ENCODE measurements at regions not wholly inside any gene's neighbourhood (a gene's known extent, or its start where the extent isn't known, plus 50 kb on each side); places are given as distances from the start of the nearest gene placed in this dataset.
"Not testable (repeated sequence)": the region's sequence is repeated elsewhere in the genome, so short reads cannot be mapped to it uniquely, and the experiment has no call there.

DNA sequence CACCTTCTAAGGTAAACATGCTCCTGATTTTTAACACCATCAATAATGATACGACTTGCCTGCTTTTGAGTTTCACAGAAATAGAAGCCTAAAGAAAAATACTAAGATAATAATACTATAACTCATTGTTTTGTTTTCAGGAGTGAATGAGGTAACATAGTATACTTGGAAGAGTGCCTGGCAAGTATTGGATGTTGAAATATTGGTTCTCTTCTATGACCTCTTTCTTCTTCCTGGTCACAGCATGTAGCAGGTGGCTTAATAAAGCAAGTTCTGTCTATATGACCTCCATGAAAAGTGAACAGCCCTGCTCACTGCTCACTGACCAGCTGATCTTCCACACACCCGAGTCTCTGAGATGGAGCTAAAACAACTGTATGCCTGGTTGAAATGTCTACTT is 312.3 kb upstream of the ONECUT1 start:
- no peak for DNase-seq (ENCODE audit: low spot score)
- in situ Hi-C loops (cut with HindIII; ENCODE audit: low sequenced_read_pairs): no loop called here

DNA sequence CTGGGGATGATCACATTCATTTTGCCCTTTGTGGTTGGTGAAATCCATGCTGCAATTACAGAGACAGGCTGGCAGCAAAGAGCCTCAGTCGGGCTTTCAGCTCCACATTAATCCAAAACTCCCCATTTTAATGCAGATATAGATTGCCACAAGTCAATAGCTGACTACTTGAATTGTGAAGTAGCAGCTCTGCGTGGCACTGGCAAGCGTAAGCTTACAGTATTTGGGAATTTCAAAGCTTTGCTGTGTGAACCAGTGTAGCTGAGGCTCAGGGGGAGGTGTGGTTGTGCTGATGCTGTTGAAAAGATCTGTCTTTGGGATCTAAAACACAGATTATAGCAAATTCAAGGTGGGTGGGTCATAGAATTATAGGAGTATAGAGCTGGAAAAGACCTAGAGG is 290.3 kb upstream of the ONECUT1 start:
- in situ Hi-C loops (cut with HindIII; ENCODE audit: low sequenced_read_pairs): no loop called here
- no peak for DNase-seq (ENCODE audit: low spot score)

DNA sequence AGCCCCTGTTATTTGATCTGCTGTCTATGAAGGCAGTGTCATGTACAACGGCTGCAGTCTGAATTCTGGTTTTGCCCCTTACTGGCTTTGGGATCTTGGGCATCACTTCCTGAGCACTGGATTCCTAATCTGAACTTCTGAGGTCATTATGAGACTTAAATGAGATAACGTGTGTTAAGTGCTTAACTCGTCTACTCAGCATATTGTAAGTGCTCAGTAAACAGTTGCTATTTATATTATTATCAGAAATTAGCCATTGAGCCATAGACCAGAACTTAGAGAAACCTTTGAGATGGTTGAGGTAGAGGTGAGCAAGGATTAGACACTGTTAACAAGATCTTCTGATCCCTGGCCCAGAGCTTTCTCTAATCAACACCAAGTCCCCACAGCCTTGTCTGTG is 284.1 kb upstream of the ONECUT1 start:
- no peak for DNase-seq (ENCODE audit: low spot score)
- in situ Hi-C loops (cut with HindIII; ENCODE audit: low sequenced_read_pairs): no loop called here

GRCh38 chr15:53072077-53072476 is 281.9 kb upstream of the ONECUT1 start:
- in situ Hi-C loops (cut with HindIII; ENCODE audit: low sequenced_read_pairs): no loop called here
- DNase-seq (ENCODE audit: low spot score): peak; percentile 1

GRCh38 chr15:53068636-53069035 is 278.5 kb upstream of the ONECUT1 start:
- DNase-seq (ENCODE audit: low spot score): no peak
- in situ Hi-C loops (cut with HindIII; ENCODE audit: low sequenced_read_pairs): no loop called here

DNA sequence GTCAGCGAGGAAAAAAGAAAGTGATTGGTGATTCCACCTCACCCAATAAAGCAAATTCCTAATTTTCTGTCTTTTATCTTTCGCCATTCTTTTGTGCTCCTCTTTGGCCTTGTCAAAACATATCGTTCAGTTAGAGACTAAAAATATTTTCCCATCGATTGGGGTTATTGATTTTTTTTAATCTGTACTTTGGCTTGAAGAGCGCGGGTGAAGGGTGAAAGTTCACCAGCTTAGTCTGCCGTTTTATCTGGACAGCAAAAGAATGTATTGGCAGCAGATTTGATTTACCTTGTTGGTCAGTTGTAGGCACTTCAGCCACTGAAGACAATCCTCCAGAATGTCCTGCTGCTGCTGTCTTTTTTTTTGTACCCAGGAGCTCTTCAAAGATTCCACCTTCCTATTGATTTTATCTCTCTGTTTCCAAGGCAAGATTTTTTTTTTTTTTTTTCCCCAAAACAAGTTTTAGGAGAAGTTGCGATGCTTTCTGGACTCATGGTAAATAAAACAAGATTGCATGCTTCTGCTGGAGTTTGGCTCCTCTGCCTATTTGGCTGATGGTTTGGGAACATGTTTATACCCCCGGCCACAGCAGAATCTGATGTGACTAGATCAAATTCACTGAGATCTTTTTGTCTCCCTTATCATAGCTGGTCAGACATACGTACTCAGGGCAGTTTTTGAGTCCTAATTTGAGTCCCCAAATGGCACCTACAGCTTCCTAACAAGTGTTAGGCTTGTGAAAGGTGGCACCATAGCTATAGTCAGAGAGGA is 269.3 kb upstream of the ONECUT1 start:
- in situ Hi-C loops (cut with HindIII; ENCODE audit: low sequenced_read_pairs): no loop called here
- no peak for DNase-seq (ENCODE audit: low spot score)

DNA sequence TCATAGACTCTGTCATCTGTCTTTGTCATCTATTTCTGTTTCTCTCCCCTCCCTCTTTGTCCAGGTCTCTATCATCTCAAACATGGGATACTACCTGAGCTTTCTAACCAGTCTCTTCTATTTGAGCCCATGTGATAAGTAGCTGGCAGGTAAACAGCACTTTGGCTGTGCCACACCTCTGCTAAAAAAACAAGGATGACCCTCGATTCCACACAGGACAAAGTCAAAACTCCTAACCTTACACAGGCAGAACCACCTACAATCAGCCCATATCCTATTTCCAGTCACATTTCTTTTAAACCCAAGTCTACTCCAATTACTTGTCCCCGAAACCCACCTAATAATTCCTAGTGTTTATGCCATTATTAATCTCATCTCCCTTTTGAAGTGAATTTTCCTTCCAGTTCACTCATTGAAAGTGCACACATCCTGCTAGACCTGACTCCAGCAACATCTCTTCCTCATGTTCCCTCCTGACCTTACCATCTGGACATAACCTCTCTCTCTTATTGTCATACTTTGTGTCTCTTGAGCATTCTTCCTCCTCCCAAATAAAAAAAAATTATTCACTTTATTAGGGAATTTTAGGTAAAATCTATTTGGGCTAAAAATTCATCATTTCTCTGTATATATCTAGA is 256.1 kb upstream of the ONECUT1 start:
- no peak for DNase-seq (ENCODE audit: low spot score)
- in situ Hi-C loops (cut with HindIII; ENCODE audit: low sequenced_read_pairs): no loop called here

GRCh38 chr15:53038655-53038941 is 248.5 kb upstream of the ONECUT1 start:
- DNase-seq (ENCODE audit: low spot score): no peak
- in situ Hi-C loops (cut with HindIII; ENCODE audit: low sequenced_read_pairs): no loop called here

DNA sequence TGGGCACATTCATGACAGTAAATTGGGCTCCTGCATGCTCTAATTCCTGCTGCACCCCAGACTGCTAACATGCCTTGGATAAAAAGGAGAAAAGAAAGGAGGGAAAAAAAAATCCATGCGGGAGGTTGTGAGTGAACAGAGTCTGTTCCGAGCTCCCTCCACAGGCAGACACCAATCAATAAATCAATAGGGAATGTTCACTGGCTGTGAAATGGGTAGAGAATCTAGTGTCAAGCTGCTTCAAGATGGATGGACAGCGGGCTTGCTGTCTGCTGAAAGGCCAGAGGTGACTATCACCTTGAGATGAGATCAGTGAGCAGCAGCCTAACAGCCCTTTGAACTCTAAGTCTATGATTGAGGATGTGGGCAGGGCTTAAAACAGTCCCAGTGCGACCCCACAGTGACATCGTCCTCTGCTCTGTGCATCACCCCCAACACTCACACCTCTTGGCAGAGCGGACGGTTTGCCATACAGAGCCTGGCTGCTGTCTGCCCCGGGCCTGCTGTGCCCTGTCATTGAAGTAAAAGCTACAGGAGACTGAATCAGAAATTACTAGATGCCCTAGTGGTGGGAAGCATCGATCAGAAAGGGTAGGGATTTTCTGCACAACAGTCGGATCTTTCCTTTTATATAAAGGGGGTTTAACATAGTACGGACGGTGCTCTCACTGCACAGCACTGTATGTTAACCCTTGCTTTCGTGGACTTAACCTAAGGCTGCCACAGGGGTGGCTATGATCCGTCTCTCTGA is 247.9 kb upstream of the ONECUT1 start:
- in situ Hi-C loops (cut with HindIII; ENCODE audit: low sequenced_read_pairs): no loop called here
- DNase-seq (ENCODE audit: low spot score): no peak

GRCh38 chr15:53036641-53037040 is 246.5 kb upstream of the ONECUT1 start:
- in situ Hi-C loops (cut with HindIII; ENCODE audit: low sequenced_read_pairs): no loop called here
- no peak for DNase-seq (ENCODE audit: low spot score)

GRCh38 chr15:53034767-53035245 is 244.7 kb upstream of the ONECUT1 start:
- in situ Hi-C loops (cut with HindIII; ENCODE audit: low sequenced_read_pairs): no loop called here
- DNase-seq (ENCODE audit: low spot score): no peak

DNA sequence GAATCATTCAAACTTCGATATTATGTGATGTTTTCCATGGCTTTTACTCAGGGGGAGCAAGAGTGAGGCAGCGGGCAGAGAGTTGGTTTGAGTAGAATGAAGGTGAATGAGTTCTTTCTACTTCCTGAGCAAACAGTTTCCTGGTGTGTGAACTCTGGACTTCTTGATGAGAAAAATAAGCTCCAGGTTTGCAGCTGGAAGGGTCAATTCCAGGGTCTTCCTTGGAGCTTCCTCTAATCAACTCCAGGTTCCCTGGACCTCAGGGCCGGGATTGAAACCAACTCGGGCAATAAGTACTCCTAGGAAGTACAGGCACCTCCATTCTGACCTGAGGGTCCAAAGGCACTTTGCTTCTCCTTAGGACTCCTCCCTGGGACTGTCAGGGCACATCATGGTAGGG is 243.6 kb upstream of the ONECUT1 start:
- no peak for DNase-seq (ENCODE audit: low spot score)
- in situ Hi-C loops (cut with HindIII; ENCODE audit: low sequenced_read_pairs): no loop called here

GRCh38 chr15:53031469-53031868 is 241.3 kb upstream of the ONECUT1 start:
- in situ Hi-C loops (cut with HindIII; ENCODE audit: low sequenced_read_pairs): no loop called here

DNA sequence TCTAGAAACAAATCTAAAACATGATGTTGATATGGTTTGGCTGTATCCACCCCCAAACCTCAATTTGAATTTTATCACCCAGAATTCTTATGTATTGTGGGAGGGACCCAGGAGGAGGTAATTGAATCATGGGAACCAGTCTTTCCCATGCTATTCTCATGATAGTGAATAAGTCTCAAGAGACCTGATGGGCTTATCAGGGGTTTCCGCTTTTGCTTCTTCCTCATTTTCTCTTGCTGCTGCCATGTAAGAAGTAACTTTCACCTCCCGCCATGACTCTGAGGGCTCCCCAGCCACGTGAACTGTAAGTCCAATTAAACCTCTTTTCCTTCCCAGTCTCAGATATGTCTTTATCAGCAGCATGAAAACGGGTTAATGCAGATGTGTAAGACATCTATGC is 232.7 kb upstream of the ONECUT1 start:
- in situ Hi-C loops (cut with HindIII; ENCODE audit: low sequenced_read_pairs): no loop called here
- DNase-seq (ENCODE audit: low spot score): no peak

More at GRCh38 chr15:53031469-53031868, 241.3 kb upstream of the ONECUT1 start:
- DNase-seq (ENCODE audit: low spot score): no peak

GRCh38 chr15:53013329-53013728 is 223.2 kb upstream of the ONECUT1 start:
- DNase-seq (ENCODE audit: low spot score): no peak
- in situ Hi-C loops (cut with HindIII; ENCODE audit: low sequenced_read_pairs): no loop called here

GRCh38 chr15:53011779-53012178 is 221.6 kb upstream of the ONECUT1 start:
- in situ Hi-C loops (cut with HindIII; ENCODE audit: low sequenced_read_pairs); DNase-seq (ENCODE audit: low spot score): not testable (repeated sequence)

DNA sequence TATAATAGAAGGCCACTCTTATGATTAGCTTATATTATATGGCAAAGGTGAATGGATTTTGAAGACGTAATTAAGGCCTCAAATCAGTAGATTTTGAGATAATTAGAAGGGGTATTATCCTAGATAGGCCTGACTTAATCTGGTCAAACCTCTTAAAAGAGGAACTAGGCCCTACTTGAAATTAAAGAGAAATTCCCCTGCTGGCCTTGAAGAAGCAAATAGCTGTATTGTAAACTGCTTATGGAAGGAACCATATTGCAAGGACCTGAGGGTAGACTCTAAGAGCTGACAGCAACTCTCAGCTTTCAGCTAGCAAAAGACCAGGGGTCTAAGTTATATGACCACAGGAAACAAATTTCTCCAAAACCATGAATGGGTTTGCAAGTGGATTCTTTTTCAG is 219.0 kb upstream of the ONECUT1 start:
- DNase-seq (ENCODE audit: low spot score): no peak
- in situ Hi-C loops (cut with HindIII; ENCODE audit: low sequenced_read_pairs): no loop called here

DNA sequence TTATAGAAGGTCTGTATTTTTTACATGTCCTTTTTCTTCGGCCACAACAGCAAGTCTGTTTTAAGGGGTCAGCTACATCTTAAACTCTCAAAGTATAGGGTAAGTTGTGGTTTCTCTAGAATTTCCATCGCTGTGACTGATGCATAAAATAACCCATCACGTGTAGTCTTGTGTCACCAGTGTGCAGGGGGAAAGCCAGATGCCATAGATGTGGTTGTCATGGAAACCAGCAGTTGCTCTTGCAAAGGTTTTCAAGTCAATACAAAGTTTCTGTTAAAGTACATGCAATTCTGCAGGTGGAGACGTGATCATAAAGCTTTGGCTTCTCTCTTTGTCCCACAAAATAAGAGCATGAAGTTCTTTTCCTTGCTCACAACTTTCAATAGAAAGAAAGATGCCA is 210.3 kb upstream of the ONECUT1 start:
- no peak for DNase-seq (ENCODE audit: low spot score)

GRCh38 chr15:52997123-52997522 is 207.0 kb upstream of the ONECUT1 start:
- in situ Hi-C loops (cut with HindIII; ENCODE audit: low sequenced_read_pairs): no loop called here
- no peak for DNase-seq (ENCODE audit: low spot score)

More for the DNA sequence above, 210.3 kb upstream of the ONECUT1 start:
- in situ Hi-C loops (cut with HindIII; ENCODE audit: low sequenced_read_pairs): no loop called here

- no peak for DNase-seq (ENCODE audit: low spot score)
- in situ Hi-C loops (cut with HindIII; ENCODE audit: low sequenced_read_pairs): no loop called here
Measured at GRCh38 chr15:52994290-52994689, 204.2 kb upstream of the ONECUT1 start.
